ENCODE measurements at regions not wholly inside any gene's neighbourhood (a gene's known extent, or its start where the extent isn't known, plus 50 kb on each side); places are given as distances from the start of the nearest gene placed in this dataset.

GRCh38 chr13:30126903-30127428 lies 180.4 kb downstream of the KATNAL1 start:
- Histone ChIP-seq H3K4me3 (ENCODE audit: extremely low read depth, insufficient read depth, low read length, poor library complexity, severe bottlenecking) (no peak overlapping the region), H3K27ac (ENCODE audit: low read depth, low read length, severe bottlenecking) (no peak overlapping the region), H3K36me3 (ENCODE audit: control insufficient read depth, insufficient read depth, low read length) (no peaks in the 10 kb centered on the region), H3K4me1 (ENCODE audit: control insufficient read depth, insufficient read depth, low read length, poor library complexity, severe bottlenecking) (no peaks in the 10 kb centered on the region), H3K9me3 (ENCODE audit: control insufficient read depth, low read length) (no peaks in the 10 kb centered on the region)
- whole genome bisulfite sequencing, 2 experiments (ENCODE audit: insufficient coverage in 2 of 2) = 98 to 100% methylated on average over 3 of the region's 4 CpGs

- H3K36me3 ChIP-seq (ENCODE audit: control insufficient read depth, insufficient read depth, low read length) = no peaks in the 10 kb centered on the region
- WGBS, 2 experiments (ENCODE audit: insufficient coverage in 2 of 2) = 42 to 49% methylated on average over 3 to 4 of the region's 5 CpGs
- H3K4me1 ChIP-seq (ENCODE audit: control insufficient read depth, insufficient read depth, low read length, poor library complexity, severe bottlenecking) = no peaks in the 10 kb centered on the region
- H3K9me3 ChIP-seq (ENCODE audit: control insufficient read depth, low read length) = no peaks in the 10 kb centered on the region
- no peak overlapping the region for H3K27ac ChIP-seq (ENCODE audit: low read depth, low read length, severe bottlenecking)
- H3K4me3 ChIP-seq (ENCODE audit: extremely low read depth, insufficient read depth, low read length, poor library complexity, severe bottlenecking) = no peak overlapping the region
These were observed 181.8 kb downstream of the KATNAL1 start for GRCh38 chr13:30125422-30126073.

GRCh38 chr13:30124131-30124768 lies 183.1 kb downstream of the KATNAL1 start:
- H3K4me1 ChIP-seq (ENCODE audit: control insufficient read depth, insufficient read depth, low read length, poor library complexity, severe bottlenecking) = peaks cover 4% of the 10 kb centered on the region
- H3K27ac ChIP-seq (ENCODE audit: low read depth, low read length, severe bottlenecking) = no peak overlapping the region
- no peak overlapping the region for H3K4me3 ChIP-seq (ENCODE audit: extremely low read depth, insufficient read depth, low read length, poor library complexity, severe bottlenecking)
- WGBS, 2 experiments (ENCODE audit: insufficient coverage in 2 of 2) = 94% methylated on average over 13 to 17 of the region's 18 CpGs
- no peaks in the 10 kb centered on the region for H3K36me3 ChIP-seq (ENCODE audit: control insufficient read depth, insufficient read depth, low read length)
- H3K9me3 ChIP-seq (ENCODE audit: control insufficient read depth, low read length) = no peaks in the 10 kb centered on the region

- H3K27ac ChIP-seq (ENCODE audit: low read depth, low read length, severe bottlenecking) = no peak overlapping the region
These were observed 183.8 kb downstream of the KATNAL1 start for GRCh38 chr13:30123575-30123974.

GRCh38 chr13:30121666-30122065 lies 185.7 kb downstream of the KATNAL1 start:
- no peaks in the 10 kb centered on the region for H3K9me3 ChIP-seq (ENCODE audit: control insufficient read depth, low read length)
- no peak overlapping the region for H3K27ac ChIP-seq (ENCODE audit: low read depth, low read length, severe bottlenecking)
- no peak overlapping the region for H3K4me3 ChIP-seq (ENCODE audit: extremely low read depth, insufficient read depth, low read length, poor library complexity, severe bottlenecking)
- H3K4me1 ChIP-seq (ENCODE audit: control insufficient read depth, insufficient read depth, low read length, poor library complexity, severe bottlenecking) = peaks cover 4% of the 10 kb centered on the region
- H3K36me3 ChIP-seq (ENCODE audit: control insufficient read depth, insufficient read depth, low read length) = no peaks in the 10 kb centered on the region

More at GRCh38 chr13:30123575-30123974, 183.8 kb downstream of the KATNAL1 start:
- Histone ChIP-seq H3K4me3 (ENCODE audit: extremely low read depth, insufficient read depth, low read length, poor library complexity, severe bottlenecking) (no peak overlapping the region), H3K36me3 (ENCODE audit: control insufficient read depth, insufficient read depth, low read length) (no peaks in the 10 kb centered on the region), H3K9me3 (ENCODE audit: control insufficient read depth, low read length) (no peaks in the 10 kb centered on the region), H3K4me1 (ENCODE audit: control insufficient read depth, insufficient read depth, low read length, poor library complexity, severe bottlenecking) (peaks cover 4% of the 10 kb centered on the region)
- 88 to 94% methylated on average over 8 of the region's 8 CpGs for WGBS, 2 experiments (ENCODE audit: insufficient coverage in 2 of 2)

GRCh38 chr13:30121244-30121643 lies 186.1 kb downstream of the KATNAL1 start:
- Histone ChIP-seq H3K4me1 (ENCODE audit: control insufficient read depth, insufficient read depth, low read length, poor library complexity, severe bottlenecking) (peaks cover 4% of the 10 kb centered on the region), H3K4me3 (ENCODE audit: extremely low read depth, insufficient read depth, low read length, poor library complexity, severe bottlenecking) (no peak overlapping the region), H3K9me3 (ENCODE audit: control insufficient read depth, low read length) (no peaks in the 10 kb centered on the region), H3K27ac (ENCODE audit: low read depth, low read length, severe bottlenecking) (no peak overlapping the region), H3K36me3 (ENCODE audit: control insufficient read depth, insufficient read depth, low read length) (no peaks in the 10 kb centered on the region)
- 92 to 100% methylated on average over 1 to 2 of the region's 2 CpGs for WGBS, 2 experiments (ENCODE audit: insufficient coverage in 2 of 2)

- H3K36me3 ChIP-seq (ENCODE audit: control insufficient read depth, insufficient read depth, low read length) = no peaks in the 10 kb centered on the region
- 100% methylated on average over 1 of the region's 1 CpG for WGBS, 2 experiments (ENCODE audit: insufficient coverage in 2 of 2)
- no peak overlapping the region for H3K27ac ChIP-seq (ENCODE audit: low read depth, low read length, severe bottlenecking)
- no peak overlapping the region for H3K4me3 ChIP-seq (ENCODE audit: extremely low read depth, insufficient read depth, low read length, poor library complexity, severe bottlenecking)
- peaks cover 4% of the 10 kb centered on the region for H3K4me1 ChIP-seq (ENCODE audit: control insufficient read depth, insufficient read depth, low read length, poor library complexity, severe bottlenecking)
- no peaks in the 10 kb centered on the region for H3K9me3 ChIP-seq (ENCODE audit: control insufficient read depth, low read length)
These were observed 187.1 kb downstream of the KATNAL1 start for GRCh38 chr13:30120133-30120822.

GRCh38 chr13:30119476-30119875 lies 187.9 kb downstream of the KATNAL1 start:
- Histone ChIP-seq H3K27ac (ENCODE audit: low read depth, low read length, severe bottlenecking) (peak overlapping the region; percentile 80), H3K9me3 (ENCODE audit: control insufficient read depth, low read length) (no peaks in the 10 kb centered on the region), H3K36me3 (ENCODE audit: control insufficient read depth, insufficient read depth, low read length) (no peaks in the 10 kb centered on the region), H3K4me3 (ENCODE audit: extremely low read depth, insufficient read depth, low read length, poor library complexity, severe bottlenecking) (no peak overlapping the region), H3K4me1 (ENCODE audit: control insufficient read depth, insufficient read depth, low read length, poor library complexity, severe bottlenecking) (peaks cover 5% of the 10 kb centered on the region)
- 71 to 76% methylated on average over 5 to 6 of the region's 6 CpGs for WGBS, 2 experiments (ENCODE audit: insufficient coverage in 2 of 2)

GRCh38 chr13:30116379-30116778 lies 191.0 kb downstream of the KATNAL1 start:
- Histone ChIP-seq H3K36me3 (ENCODE audit: control insufficient read depth, insufficient read depth, low read length) (no peaks in the 10 kb centered on the region), H3K4me3 (ENCODE audit: extremely low read depth, insufficient read depth, low read length, poor library complexity, severe bottlenecking) (no peak overlapping the region), H3K9me3 (ENCODE audit: control insufficient read depth, low read length) (no peaks in the 10 kb centered on the region), H3K4me1 (ENCODE audit: control insufficient read depth, insufficient read depth, low read length, poor library complexity, severe bottlenecking) (peaks cover 18% of the 10 kb centered on the region), H3K27ac (ENCODE audit: low read depth, low read length, severe bottlenecking) (no peak overlapping the region)
- 91 to 96% methylated on average over 4 to 6 of the region's 6 CpGs for whole genome bisulfite sequencing, 2 experiments (ENCODE audit: insufficient coverage in 2 of 2)

- no peaks in the 10 kb centered on the region for H3K36me3 ChIP-seq (ENCODE audit: control insufficient read depth, insufficient read depth, low read length)
- H3K4me1 ChIP-seq (ENCODE audit: control insufficient read depth, insufficient read depth, low read length, poor library complexity, severe bottlenecking) = peaks cover 23% of the 10 kb centered on the region
- no peak overlapping the region for H3K27ac ChIP-seq (ENCODE audit: low read depth, low read length, severe bottlenecking)
- 23 to 29% methylated on average over 4 to 5 of the region's 9 CpGs for WGBS, 2 experiments (ENCODE audit: insufficient coverage in 2 of 2)
- no peaks in the 10 kb centered on the region for H3K9me3 ChIP-seq (ENCODE audit: control insufficient read depth, low read length)
- peak overlapping the region; percentile 45 for H3K4me3 ChIP-seq (ENCODE audit: extremely low read depth, insufficient read depth, low read length, poor library complexity, severe bottlenecking)
These were observed 192.1 kb downstream of the KATNAL1 start for GRCh38 chr13:30115257-30115600.
